GM12878 (cell line): ENCODE measurements at regions not wholly inside any gene's neighbourhood (a gene's known extent, or its start where the extent isn't known, plus 50 kb on each side); places are given as distances from the start of the nearest gene placed in this dataset.

Experiments
- ATAC-seq: fragments of 200-7000 bp; cut with Tn5 transposase; 3 replicates; pipeline ENCODE4 v1.9.1; 2020; ENCODE audit warnings: mild to moderate bottlenecking, moderate library complexity
- BruUV-seq: library from RNA; stranded (reverse); fragments of 400-500 nt; replicated peaks from 2 replicates; lab custom pipeline; 2021; lab: Mats Ljungman, UMichigan
- CTCF ChIA-PET: fragments of 300-600 bp; sonication (Branson Sonifier 250); formaldehyde crosslinking; extraction: SDS; loops from one replicate; lab custom pipeline; 2021; ENCODE audit warnings: inconsistent platforms; lab: Yijun Ruan, JAX
- POLR2A ChIA-PET: fragments of 350-600 bp; formaldehyde crosslinking; extraction: SDS; loops from one replicate; lab custom pipeline; 2021; ENCODE audit warnings: inconsistent platforms; lab: Charles Lee
- RAD21 ChIA-PET: fragments of 300-600 bp; sonication (Branson Sonifier 250); formaldehyde crosslinking; loops from one replicate; lab custom pipeline; 2023; ENCODE audit warnings: antibody characterized with exemption; ENCODE audit not compliant: unreplicated experiment; lab: Charles Lee
- SMC1A ChIA-PET: fragments of 300-600 bp; sonication (Branson Sonifier 250); formaldehyde crosslinking; loops from one replicate; lab custom pipeline; 2023; ENCODE audit not compliant: unreplicated experiment, uncharacterized antibody; lab: Charles Lee
- DNase-seq: peaks from one replicate; pipeline ENCODE4 v3.0.0-alpha.2; 2011; ENCODE audit warnings: low read depth, low spot score
- FAIRE-seq: peaks from 3 replicates; lab custom pipeline; 2011; peaks lifted over from hg19 to GRCh38; lab: Jason Lieb, UNC
- H2AFZ ChIP-seq: 2 replicates; pipeline ENCODE4 v1.6.0; 2011; ENCODE audit warnings: low read depth, low read length, control low read depth; ENCODE audit not compliant: control insufficient read depth
- H3K27ac ChIP-seq: 2 replicates; pipeline ENCODE4 v1.5.1; 2011; ENCODE audit warnings: control low read depth; ENCODE audit not compliant: control insufficient read depth, insufficient read depth
- H3K27me3 ChIP-seq, 2 experiments: replicated peaks in 1 of 2; 2 replicates each; pipeline versions ENCODE4 v1.6.0 to v1.6.1; 2011; ENCODE audit warnings: low read length in 1 of 2; ENCODE audit not compliant: control insufficient read depth in 2 of 2, insufficient read depth in 2 of 2
- H3K36me3 ChIP-seq, 2 experiments: 2 replicates each; pipeline ENCODE4 v1.5.1; 2011; ENCODE audit warnings: low read length in 1 of 2; ENCODE audit not compliant: control insufficient read depth in 2 of 2, insufficient read depth in 2 of 2
- H3K4me1 ChIP-seq: 2 replicates; pipeline ENCODE4 v1.6.1; 2011; ENCODE audit warnings: mild to moderate bottlenecking, low read length, moderate library complexity, mixed read lengths; ENCODE audit not compliant: control insufficient read depth, insufficient read depth
- H3K4me2 ChIP-seq: 2 replicates; pipeline ENCODE4 v1.6.0; 2011; ENCODE audit warnings: control low read depth; ENCODE audit not compliant: control insufficient read depth, insufficient read depth
- H3K4me3 ChIP-seq: fragments of 200-600 bp; sonication (generic); 2 replicates; pipeline ENCODE4 v1.5.1; 2016
- H3K79me2 ChIP-seq: 2 replicates; pipeline ENCODE4 v1.6.0; 2011; ENCODE audit warnings: low read length; ENCODE audit not compliant: control insufficient read depth, insufficient read depth
- H3K9ac ChIP-seq: 2 replicates; pipeline ENCODE4 v1.8.0; 2011; ENCODE audit warnings: low read length, control low read depth, mixed read lengths; ENCODE audit not compliant: control insufficient read depth, insufficient read depth
- H3K9me3 ChIP-seq: replicated peaks from 3 replicates; pipeline ENCODE4 v1.5.1; 2011; ENCODE audit warnings: mild to moderate bottlenecking, low read length; ENCODE audit not compliant: control insufficient read depth, insufficient read depth
- H4K20me1 ChIP-seq: 2 replicates; pipeline ENCODE4 v1.6.0; 2011; ENCODE audit not compliant: control insufficient read depth, insufficient read depth
- ETV6 ChIP-seq, 2 experiments: fragments of 450-650 bp in 1 of 2; IDR thresholded peaks in 1 of 2; conservative IDR thresholded peaks in 1 of 2; 2 replicates each; pipeline ENCODE4 v1.6.1; 2014; ENCODE audit warnings: antibody characterized with exemption in 1 of 2, borderline replicate concordance in 1 of 2, low read depth in 1 of 2, mild to moderate bottlenecking in 1 of 2, moderate library complexity in 1 of 2
- IRF4 ChIP-seq: IDR thresholded peaks from 2 replicates; pipeline ENCODE4 v1.6.1; 2011; ENCODE audit warnings: low read depth, low read length
- NFIC ChIP-seq: IDR thresholded peaks from 2 replicates; pipeline ENCODE4 v1.6.1; 2012; ENCODE audit warnings: low read depth, mild to moderate bottlenecking, inconsistent platforms, low read length, moderate library complexity
- RAD21 ChIP-seq: IDR thresholded peaks from 2 replicates; pipeline ENCODE4 v1.6.1; 2011; ENCODE audit warnings: mild to moderate bottlenecking, low read depth, low read length, moderate library complexity; ENCODE audit not compliant: insufficient read depth
- RCOR1 ChIP-seq: conservative IDR thresholded peaks from 2 replicates; pipeline ENCODE4 v1.6.1; 2012; ENCODE audit warnings: low read depth, low read length, improper control_type of control experiment
- SMARCA5 ChIP-seq: fragments of 450-650 bp; IDR thresholded peaks from 2 replicates; pipeline ENCODE4 v1.6.1; 2017; ENCODE audit warnings: mild to moderate bottlenecking
- WGBS: methylation state at CpG from one replicate; pipeline ENCODE4 v1.1.6; 2016; ENCODE audit warnings: low lambda C conversion rate; ENCODE audit not compliant: insufficient replicate concordance, insufficient coverage; ENCODE audit errors: missing lambda C conversion rate; 5-methylcytosine and 5-hydroxymethylcytosine counted together
- in situ Hi-C: fragments of 300-500 bp; cut with MboI; formaldehyde crosslinking; loops from 9 replicates; pipeline ENCODE4 v1.14.3; 2018; ENCODE audit warnings: mixed read lengths
- intact Hi-C: fragments of 100-400 bp; cut with micrococcal nuclease; formaldehyde crosslinking; loops from one replicate; pipeline ENCODE4 v1.14.2; 2022; ENCODE audit not compliant: unreplicated experiment
- TF ChIP-seq, protein P1 (sequence below): IDR thresholded peaks from 2 replicates; pipeline ENCODE4 v1.6.1; 2012; ENCODE audit warnings: low read depth, low read length, improper control_type of control experiment
- TF ChIP-seq, protein P2 (sequence below): fragments of 450-650 bp; formaldehyde crosslinking; IDR thresholded peaks from 2 replicates; pipeline ENCODE4 v1.5.0; 2022; ENCODE audit warnings: mild to moderate bottlenecking, missing genetic modification characterization

DNA sequence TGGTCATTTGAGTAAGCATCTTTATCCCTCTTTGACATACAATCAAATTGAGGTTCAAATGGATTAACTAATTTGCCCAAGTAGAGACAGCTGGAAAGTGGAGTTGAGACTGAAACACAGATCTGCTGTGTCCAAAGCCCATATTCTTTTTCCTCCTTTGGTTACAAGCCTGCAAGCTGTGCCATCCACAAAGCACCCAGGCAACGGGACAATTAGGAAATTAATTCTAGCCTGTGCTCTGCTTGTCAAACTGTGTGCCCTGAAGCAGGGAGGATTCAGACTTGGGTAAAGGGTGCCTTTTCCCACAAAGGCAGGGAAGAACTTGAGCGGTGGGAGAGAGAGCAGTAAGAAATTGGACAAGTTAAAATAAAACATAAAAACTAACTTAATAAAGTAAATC, 127.9 kb downstream of the DTWD1 start:
- Histone ChIP-seq H2AFZ (no peak overlapping the region), H3K36me3 (no peaks in the 10 kb centered on the region), H3K9me3 (no peaks in the 10 kb centered on the region), H4K20me1 (no peaks in the 10 kb centered on the region), H3K9ac (no peak overlapping the region), H3K27ac (no peak overlapping the region), H3K4me2 (no peak overlapping the region), H3K4me1 (no peaks in the 10 kb centered on the region), H3K4me3 (no peak overlapping the region), H3K79me2 (no peaks in the 10 kb centered on the region), H3K27me3 (no peaks in the 10 kb centered on the region)
- CTCF ChIA-PET: no interaction called here
- BruUV-seq: no TSS peak
- POLR2A ChIA-PET: no interaction called here
- in situ Hi-C loops: no loop called here
- TF ChIP-seq, protein P1, sequence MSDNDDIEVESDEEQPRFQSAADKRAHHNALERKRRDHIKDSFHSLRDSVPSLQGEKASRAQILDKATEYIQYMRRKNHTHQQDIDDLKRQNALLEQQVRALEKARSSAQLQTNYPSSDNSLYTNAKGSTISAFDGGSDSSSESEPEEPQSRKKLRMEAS: no peak
- TF ChIP-seq NFIC (no peak), RAD21 (no peak), ETV6 (conservative IDR thresholded peaks at IDR 0.05 in 1 of 2, IDR thresholded peaks at IDR 0.05 in 1 of 2; ENCODE audit: borderline replicate concordance in 1 of 2, low read depth in 1 of 2) (no peak), IRF4 (no peak), SMARCA5 (no peak), RCOR1 (no peak)
- TF ChIP-seq, protein P2, sequence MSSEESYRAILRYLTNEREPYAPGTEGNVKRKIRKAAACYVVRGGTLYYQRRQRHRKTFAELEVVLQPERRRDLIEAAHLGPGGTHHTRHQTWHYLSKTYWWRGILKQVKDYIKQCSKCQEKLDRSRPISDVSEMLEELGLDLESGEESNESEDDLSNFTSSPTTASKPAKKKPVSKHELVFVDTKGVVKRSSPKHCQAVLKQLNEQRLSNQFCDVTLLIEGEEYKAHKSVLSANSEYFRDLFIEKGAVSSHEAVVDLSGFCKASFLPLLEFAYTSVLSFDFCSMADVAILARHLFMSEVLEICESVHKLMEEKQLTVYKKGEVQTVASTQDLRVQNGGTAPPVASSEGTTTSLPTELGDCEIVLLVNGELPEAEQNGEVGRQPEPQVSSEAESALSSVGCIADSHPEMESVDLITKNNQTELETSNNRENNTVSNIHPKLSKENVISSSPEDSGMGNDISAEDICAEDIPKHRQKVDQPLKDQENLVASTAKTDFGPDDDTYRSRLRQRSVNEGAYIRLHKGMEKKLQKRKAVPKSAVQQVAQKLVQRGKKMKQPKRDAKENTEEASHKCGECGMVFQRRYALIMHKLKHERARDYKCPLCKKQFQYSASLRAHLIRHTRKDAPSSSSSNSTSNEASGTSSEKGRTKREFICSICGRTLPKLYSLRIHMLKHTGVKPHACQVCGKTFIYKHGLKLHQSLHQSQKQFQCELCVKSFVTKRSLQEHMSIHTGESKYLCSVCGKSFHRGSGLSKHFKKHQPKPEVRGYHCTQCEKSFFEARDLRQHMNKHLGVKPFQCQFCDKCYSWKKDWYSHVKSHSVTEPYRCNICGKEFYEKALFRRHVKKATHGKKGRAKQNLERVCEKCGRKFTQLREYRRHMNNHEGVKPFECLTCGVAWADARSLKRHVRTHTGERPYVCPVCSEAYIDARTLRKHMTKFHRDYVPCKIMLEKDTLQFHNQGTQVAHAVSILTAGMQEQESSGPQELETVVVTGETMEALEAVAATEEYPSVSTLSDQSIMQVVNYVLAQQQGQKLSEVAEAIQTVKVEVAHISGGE: no peak
- 42% methylated on average over 2 of the region's 2 CpGs for WGBS
- intact Hi-C loops: no loop called here
- FAIRE-seq (no peak), ATAC-seq (no peak), DNase-seq (no peak)
- SMC1A ChIA-PET: no interaction called here
- RAD21 ChIA-PET: no interaction called here
